Vagina (tissue), 2 donors: ENCODE measurements at regions not wholly inside any gene's neighbourhood (a gene's known extent, or its start where the extent isn't known, plus 50 kb on each side); places are given as distances from the start of the nearest gene placed in this dataset.
"Not testable (repeated sequence)": the region's sequence is repeated elsewhere in the genome, so short reads cannot be mapped to it uniquely, and the experiment has no call there.

Source experiments
- DNase-seq, 2 donors: peaks; one replicate each; pipeline ENCODE4 v3.0.0-alpha.2; 2017; ENCODE audit errors: extremely low spot score in 2 of 2
- H3K27ac ChIP-seq: fragments of 200-600 bp; sonication (generic); one replicate; pipeline ENCODE4 v1.5.1; 2019
- H3K27me3 ChIP-seq: fragments of 200-600 bp; sonication (generic); one replicate; pipeline ENCODE4 v1.5.1; 2019
- H3K36me3 ChIP-seq, 2 donors: fragments of 200-600 bp; sonication (generic); one replicate each; pipeline ENCODE4 v1.5.1; 2017 to 2019
- H3K4me1 ChIP-seq: fragments of 200-600 bp; sonication (generic); one replicate; pipeline ENCODE4 v1.5.1; 2019
- H3K4me3 ChIP-seq, 2 donors: fragments of 200-600 bp; sonication (generic); 1 replicate in 1 of 2; 2 replicates in 1 of 2; pipeline ENCODE4 v1.5.1; 2016 to 2019
- H3K9me3 ChIP-seq: fragments of 200-600 bp; sonication (generic); one replicate; pipeline ENCODE4 v1.5.1; 2019
- POLR2A ChIP-seq, 2 donors: fragments of 450-650 bp; IDR thresholded peaks; one replicate each; pipeline ENCODE4 v1.6.1; 2017; ENCODE audit warnings: antibody characterized with exemption in 2 of 2, mild to moderate bottlenecking in 2 of 2, moderate library complexity in 2 of 2
- POLR2AphosphoS5 ChIP-seq, 2 donors: sonication (generic); formaldehyde crosslinking; IDR thresholded peaks; one replicate each; pipeline ENCODE4 v1.9.0; 2017; ENCODE audit warnings: antibody characterized with exemption in 2 of 2, mild to moderate bottlenecking in 2 of 2, low read depth in 1 of 2; ENCODE audit not compliant: insufficient read depth in 1 of 2
- intact Hi-C: fragments of 100-400 bp; cut with DNase I; formaldehyde crosslinking; loops from one replicate; pipeline ENCODE4 v1.15.1; 2023
- TF ChIP-seq, protein P1 (sequence below), 3 experiments: fragments of 450-650 bp in 2 of 3; fragments of 200-600 bp in 1 of 3; sonication (generic) in 1 of 3; IDR thresholded peaks; one replicate each; pipeline ENCODE4 v1.5.1; 2017 to 2019; ENCODE audit warnings: antibody characterized with exemption in 3 of 3, mild to moderate bottlenecking in 2 of 3, moderate library complexity in 2 of 3

DNA sequence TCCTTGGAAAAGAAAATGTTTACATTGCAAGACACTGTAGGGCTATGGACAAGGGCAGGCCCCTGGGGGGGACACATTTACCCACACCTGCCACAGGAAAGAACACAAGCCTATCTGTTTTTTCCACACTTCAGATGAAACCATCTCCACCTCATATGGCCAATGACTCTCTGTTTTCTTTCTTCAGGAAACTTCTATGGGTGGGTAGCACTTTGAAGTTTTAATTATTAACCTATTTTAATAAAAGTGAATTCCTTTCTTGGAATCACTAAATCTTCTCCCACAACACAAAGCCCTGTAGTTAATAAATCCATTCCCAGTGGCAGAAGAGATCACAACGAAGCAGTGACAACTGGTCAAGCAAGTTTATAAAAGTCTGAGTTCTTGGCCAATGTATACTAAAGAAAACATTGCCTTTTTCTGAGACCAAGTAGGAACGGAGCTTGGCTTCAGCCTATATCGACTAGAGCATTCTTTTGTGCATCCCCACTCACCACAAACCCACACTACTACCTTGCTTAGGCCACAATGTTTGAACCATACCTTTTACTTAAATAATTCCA lies 125.1 kb upstream of the CARMIL1 start:
- no peaks in the 10 kb centered on the region for H3K27me3 ChIP-seq
- no peaks in the 10 kb centered on the region for H3K4me1 ChIP-seq
- no peak overlapping the region for H3K4me3 ChIP-seq
- TF ChIP-seq, protein P1, sequence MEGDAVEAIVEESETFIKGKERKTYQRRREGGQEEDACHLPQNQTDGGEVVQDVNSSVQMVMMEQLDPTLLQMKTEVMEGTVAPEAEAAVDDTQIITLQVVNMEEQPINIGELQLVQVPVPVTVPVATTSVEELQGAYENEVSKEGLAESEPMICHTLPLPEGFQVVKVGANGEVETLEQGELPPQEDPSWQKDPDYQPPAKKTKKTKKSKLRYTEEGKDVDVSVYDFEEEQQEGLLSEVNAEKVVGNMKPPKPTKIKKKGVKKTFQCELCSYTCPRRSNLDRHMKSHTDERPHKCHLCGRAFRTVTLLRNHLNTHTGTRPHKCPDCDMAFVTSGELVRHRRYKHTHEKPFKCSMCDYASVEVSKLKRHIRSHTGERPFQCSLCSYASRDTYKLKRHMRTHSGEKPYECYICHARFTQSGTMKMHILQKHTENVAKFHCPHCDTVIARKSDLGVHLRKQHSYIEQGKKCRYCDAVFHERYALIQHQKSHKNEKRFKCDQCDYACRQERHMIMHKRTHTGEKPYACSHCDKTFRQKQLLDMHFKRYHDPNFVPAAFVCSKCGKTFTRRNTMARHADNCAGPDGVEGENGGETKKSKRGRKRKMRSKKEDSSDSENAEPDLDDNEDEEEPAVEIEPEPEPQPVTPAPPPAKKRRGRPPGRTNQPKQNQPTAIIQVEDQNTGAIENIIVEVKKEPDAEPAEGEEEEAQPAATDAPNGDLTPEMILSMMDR (IDR thresholded peaks at IDR 0.05), result no peak
- TF ChIP-seq POLR2A (IDR thresholded peaks at IDR 0.05), result no peak
- no peak for TF ChIP-seq POLR2AphosphoS5 (IDR thresholded peaks at IDR 0.05; ENCODE audit: insufficient read depth in 1 of 2, low read depth in 1 of 2)
- no peak for DNase-seq
- intact Hi-C loops, result no loop called here
- H3K36me3 ChIP-seq, result no peaks in the 10 kb centered on the region
- H3K27ac ChIP-seq, result no peak overlapping the region
- H3K9me3 ChIP-seq, result peaks cover 7% of the 10 kb centered on the region

DNA sequence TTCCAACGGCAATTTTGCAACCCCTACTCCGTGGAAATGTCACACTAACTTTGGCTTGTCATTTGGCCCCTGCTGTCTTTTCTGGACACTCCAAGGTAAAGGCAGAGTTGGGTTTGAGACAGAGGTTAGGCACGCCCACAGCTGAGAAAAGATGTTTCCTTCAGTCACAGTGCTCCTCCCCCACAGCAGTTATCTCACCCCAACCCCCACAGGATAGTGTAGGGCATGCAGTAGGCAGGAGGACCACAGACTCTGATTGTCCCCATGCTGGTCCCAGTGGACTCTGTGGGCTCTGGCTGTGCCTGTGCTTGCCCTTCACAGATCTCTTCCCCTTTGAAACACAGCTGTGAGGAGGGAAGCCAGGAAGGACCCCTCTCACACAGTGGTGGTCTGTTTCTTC lies 124.0 kb upstream of the CARMIL1 start:
- Histone ChIP-seq H3K36me3 (no peaks in the 10 kb centered on the region), H3K4me1 (no peaks in the 10 kb centered on the region), H3K4me3 (no peak overlapping the region), H3K27me3 (no peaks in the 10 kb centered on the region), H3K27ac (no peak overlapping the region), H3K9me3 (peaks cover 7% of the 10 kb centered on the region)
- intact Hi-C loops, result no loop called here
- no peak for DNase-seq
- TF ChIP-seq POLR2AphosphoS5 (IDR thresholded peaks at IDR 0.05; ENCODE audit: insufficient read depth in 1 of 2, low read depth in 1 of 2), result no peak
- no peak for TF ChIP-seq POLR2A (IDR thresholded peaks at IDR 0.05)
- TF ChIP-seq, protein P1 (IDR thresholded peaks at IDR 0.05), result no peak

GRCh38 chr6:25156123-25156522 lies 123.1 kb upstream of the CARMIL1 start:
- peaks cover 7% of the 10 kb centered on the region for H3K9me3 ChIP-seq
- TF ChIP-seq, protein P1 (IDR thresholded peaks at IDR 0.05), result no peak
- TF ChIP-seq POLR2AphosphoS5 (IDR thresholded peaks at IDR 0.05; ENCODE audit: insufficient read depth in 1 of 2, low read depth in 1 of 2) (no peak), POLR2A (IDR thresholded peaks at IDR 0.05) (no peak)
- intact Hi-C loops, result no loop called here
- no peaks in the 10 kb centered on the region for H3K4me1 ChIP-seq
- no peak for DNase-seq
- H3K4me3 ChIP-seq, result no peak overlapping the region
- H3K27me3 ChIP-seq, result no peaks in the 10 kb centered on the region
- no peak overlapping the region for H3K27ac ChIP-seq
- H3K36me3 ChIP-seq, result no peaks in the 10 kb centered on the region

DNA sequence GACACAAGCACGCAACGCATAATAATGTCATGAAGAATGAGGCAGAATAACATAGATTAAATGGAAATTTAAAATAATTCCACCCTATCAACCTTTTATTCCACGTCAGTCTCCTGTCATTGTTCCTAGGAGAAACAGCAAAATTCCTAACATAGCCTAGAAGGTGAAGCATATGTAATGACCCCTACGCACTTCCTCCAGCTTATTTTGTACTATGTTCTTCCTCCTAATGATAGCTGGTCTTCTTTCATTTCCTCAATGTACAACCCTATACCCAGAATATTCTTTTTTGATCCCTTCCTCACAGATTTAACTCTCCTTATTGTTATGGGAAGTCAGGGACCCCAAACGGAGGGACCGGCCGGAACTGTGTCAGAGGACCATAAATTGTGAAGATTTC lies 122.0 kb upstream of the CARMIL1 start:
- Histone ChIP-seq H3K27ac (no peak overlapping the region), H3K9me3 (peaks cover 7% of the 10 kb centered on the region), H3K27me3 (no peaks in the 10 kb centered on the region), H3K4me1 (no peaks in the 10 kb centered on the region), H3K36me3 (no peaks in the 10 kb centered on the region), H3K4me3 (no peak overlapping the region)
- intact Hi-C loops, result no loop called here
- no peak for DNase-seq
- TF ChIP-seq, protein P1 (IDR thresholded peaks at IDR 0.05), result no peak
- no peak for TF ChIP-seq POLR2A (IDR thresholded peaks at IDR 0.05)
- TF ChIP-seq POLR2AphosphoS5 (IDR thresholded peaks at IDR 0.05; ENCODE audit: insufficient read depth in 1 of 2, low read depth in 1 of 2), result no peak

DNA sequence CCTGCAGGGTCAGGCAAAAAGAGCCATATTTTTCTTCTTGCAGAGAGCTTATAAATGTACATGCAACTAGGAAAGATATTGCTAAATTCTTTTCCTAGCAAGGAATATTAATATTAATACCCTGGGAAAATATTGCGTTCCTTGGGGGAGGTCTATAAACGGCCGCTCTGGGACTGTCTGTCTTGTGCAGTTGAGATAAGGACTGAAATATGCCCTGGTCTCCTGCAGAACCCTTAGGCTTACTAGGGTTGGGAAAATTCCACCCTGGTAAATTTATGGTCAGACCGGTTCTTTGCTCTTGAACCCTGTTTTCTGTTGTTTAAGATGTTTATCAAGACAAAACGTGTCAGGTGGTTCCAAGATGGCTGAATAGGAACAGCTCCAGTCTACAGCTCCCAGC lies 121.3 kb upstream of the CARMIL1 start:
- no peaks in the 10 kb centered on the region for H3K27me3 ChIP-seq
- H3K9me3 ChIP-seq, result peaks cover 7% of the 10 kb centered on the region
- intact Hi-C loops, result no loop called here
- no peak for DNase-seq
- H3K36me3 ChIP-seq, result no peaks in the 10 kb centered on the region
- no peak overlapping the region for H3K27ac ChIP-seq
- no peak overlapping the region for H3K4me3 ChIP-seq
- TF ChIP-seq, protein P1 (IDR thresholded peaks at IDR 0.05), result no peak
- no peak for TF ChIP-seq POLR2A (IDR thresholded peaks at IDR 0.05)
- TF ChIP-seq POLR2AphosphoS5 (IDR thresholded peaks at IDR 0.05; ENCODE audit: insufficient read depth in 1 of 2, low read depth in 1 of 2), result no peak
- H3K4me1 ChIP-seq, result no peaks in the 10 kb centered on the region

DNA sequence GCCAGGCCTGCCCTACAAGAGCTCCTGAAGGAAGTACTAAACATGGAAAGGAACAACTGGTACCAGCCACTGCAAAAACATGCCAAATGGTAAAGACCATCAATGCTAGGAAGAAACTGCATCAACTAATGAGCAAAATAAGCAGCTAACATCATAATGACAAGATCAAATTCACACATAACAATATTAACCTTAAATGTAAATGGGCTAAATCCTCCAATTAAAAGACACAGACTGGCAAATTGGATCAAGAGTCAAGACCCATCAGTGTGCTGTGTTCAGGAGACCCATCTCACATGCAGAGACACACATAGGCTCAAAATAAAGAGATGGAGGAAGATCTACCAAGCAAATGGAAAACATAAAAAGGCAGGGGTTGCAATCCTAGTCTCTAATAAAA lies 119.0 kb upstream of the CARMIL1 start:
- H3K27ac ChIP-seq, H3K9me3 ChIP-seq, H3K4me3 ChIP-seq, H3K4me1 ChIP-seq, H3K27me3 ChIP-seq, DNase-seq, H3K36me3 ChIP-seq, intact Hi-C loops: not testable (repeated sequence)
